ENCODE measurements at regions not wholly inside any gene's neighbourhood (a gene's known extent, or its start where the extent isn't known, plus 50 kb on each side); places are given as distances from the start of the nearest gene placed in this dataset.
A peak's percentile ranks its signal among the peaks of the same experiment; 100 is the strongest.
"Not testable (repeated sequence)": the region's sequence is repeated elsewhere in the genome, so short reads cannot be mapped to it uniquely, and the experiment has no call there.

GRCh38 chr3:170814822-170815221 is 55.2 kb downstream of the RPL22L1 start:
- no peak for DNase-seq

GRCh38 chr3:170813266-170813665 is 56.7 kb downstream of the RPL22L1 start:
- no peak for DNase-seq

DNA sequence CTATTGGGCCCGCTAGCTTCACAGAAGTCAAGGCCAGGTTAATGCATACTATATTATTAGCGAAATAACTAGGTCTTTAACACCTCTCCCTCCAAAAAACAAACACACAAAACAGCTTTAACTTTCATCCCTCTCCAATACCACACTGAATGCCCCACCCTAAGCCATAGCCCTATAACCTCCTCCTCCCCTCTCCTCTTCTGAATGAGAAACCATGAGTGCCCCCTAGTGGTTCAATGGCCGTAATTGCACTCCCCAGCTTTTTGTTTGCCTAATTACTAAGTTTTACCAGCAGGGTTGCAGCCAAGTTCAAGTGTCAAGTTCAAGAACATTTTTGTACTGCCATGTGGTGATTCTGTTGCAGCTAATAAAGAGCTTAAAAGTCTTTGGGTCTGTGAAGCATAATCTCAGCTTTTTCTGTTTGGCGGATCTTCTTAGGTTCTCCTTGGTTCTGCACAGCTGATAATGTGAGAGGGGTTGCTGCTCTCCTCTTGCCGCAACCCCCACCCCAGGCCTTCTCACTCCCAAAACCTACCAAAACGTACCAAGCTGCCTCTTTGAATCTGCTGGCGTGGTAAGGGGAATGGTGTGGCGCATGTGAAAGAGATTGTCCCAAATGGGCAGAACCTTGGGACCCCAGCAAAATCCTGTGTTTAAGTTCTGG is 57.9 kb downstream of the RPL22L1 start:
- DNase-seq: peak; percentile 85

DNA sequence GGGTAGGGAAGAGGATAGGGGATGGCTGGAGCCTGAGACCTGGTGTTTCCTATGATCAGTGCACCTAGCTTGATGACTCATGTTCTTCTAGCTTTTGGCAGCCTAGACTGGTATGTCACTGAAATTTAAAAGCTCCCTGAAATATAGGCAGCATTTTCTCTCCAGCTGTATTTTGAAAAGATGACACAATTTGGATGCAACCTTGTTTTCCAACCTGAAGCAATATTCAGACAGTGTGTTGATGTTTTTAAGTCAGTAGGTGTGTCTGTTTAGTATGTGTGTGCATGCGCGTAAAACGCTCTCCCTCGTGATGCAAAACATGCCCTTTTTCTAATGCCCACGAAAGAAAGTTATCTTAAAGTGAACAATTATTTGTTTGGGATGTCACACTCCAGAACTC is 58.5 kb downstream of the RPL22L1 start:
- DNase-seq: no peak

DNA sequence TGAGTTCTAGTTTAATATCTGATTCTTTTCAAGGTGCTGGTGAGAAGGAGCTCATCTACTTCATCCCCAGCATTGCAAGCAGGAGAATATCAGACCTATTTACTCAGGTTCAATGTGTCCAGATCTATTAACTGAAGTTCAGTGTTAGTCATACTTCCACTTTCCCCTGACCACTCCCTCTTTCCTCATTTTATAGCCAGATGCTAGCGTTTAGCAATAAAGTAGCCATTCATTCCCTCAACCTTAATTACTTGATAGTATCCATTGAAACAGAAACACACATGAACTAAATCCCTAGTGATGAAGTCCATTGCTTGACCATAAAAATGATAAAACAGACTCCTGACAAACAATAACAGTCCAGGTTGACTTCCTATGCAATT is 60.0 kb downstream of the RPL22L1 start:
- DNase-seq: no peak

DNA sequence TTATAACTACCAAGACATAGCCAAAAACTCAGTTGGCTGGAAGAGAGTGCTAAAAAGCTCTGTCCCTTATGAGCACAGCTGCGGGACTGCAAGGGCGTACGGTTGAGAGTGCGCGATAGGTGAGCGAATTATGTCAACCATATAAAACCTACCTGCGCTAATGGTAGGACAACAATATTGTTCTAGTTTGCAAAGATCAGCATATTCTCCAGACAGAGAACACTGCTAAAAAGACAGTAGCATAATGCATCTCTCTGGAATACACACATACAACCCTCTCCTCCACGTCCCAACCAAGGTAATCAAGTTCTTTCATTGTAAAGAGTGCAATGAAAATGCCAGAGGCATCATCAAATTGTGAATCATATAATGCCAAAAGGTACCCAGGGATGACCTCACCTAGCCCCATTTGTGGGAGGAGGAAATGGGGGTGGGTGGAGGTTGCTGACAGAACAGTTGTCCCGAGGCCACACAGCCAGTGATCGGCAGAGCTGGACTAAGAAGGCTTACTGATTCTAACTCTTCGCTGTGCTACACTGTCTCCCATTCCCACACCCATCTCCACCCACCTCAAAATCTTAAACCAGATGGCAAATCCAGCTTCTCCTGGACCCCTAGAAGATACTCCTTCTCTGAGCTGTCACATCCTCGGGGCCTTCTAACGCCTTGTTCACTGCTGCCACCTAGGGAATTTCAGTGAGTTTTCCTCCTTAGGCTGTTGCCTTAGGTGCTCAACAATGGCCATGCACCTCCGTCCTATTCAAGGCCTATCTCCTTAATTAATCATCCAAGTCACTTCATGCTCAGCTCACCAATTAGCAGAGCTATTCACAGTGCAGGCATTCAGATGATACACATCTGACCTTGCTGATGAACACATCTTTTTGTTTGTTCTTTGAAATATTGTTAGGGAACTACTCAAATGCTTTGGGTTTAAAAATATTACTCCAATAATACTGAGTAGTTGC is 60.7 kb downstream of the RPL22L1 start:
- peak; percentile 22 for DNase-seq

GRCh38 chr3:170808041-170808440 is 62.0 kb downstream of the RPL22L1 start:
- no peak for DNase-seq

DNA sequence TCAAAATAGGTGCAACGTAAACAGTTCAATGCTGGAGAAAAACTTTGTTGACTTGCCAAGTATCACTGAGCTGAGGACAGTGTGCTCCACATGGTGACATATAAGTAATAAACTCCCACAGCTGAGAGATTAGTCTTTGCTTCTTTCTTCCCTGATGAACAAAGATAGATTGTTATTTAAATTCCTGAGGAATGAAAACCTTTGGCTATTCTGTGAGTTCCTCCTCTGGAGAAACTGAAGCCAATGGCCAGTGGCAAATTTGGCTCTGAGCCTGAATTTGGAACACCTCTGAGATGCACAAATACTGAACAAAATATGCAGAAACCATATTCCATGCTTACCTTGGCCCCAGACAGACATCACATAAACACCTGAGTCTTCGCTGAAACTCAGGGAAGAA is 63.3 kb downstream of the RPL22L1 start:
- no peak for DNase-seq

DNA sequence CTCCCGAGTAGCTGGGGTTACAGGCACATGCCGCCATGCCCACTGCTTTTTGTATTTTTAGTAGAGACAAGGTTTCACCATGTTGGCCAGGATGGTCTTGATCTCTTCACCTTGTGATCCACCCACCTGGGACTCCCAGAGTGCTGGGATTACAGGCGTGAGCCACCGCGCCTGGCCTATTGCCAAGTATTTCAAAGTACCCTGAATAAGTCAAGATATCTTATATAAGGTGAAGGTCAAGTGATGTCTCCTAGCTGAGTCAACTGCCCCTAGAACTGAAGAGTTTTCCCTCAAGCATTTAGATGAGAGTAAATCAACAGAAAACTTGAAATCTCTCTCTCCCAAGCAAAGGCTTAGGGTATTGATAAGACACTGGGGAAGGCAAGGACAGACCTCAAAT is 63.9 kb downstream of the RPL22L1 start:
- no peak for DNase-seq

- not testable (repeated sequence) for DNase-seq
Observed at GRCh38 chr3:170805296-170805695, 64.7 kb downstream of the RPL22L1 start.

- DNase-seq: not testable (repeated sequence)
Observed at GRCh38 chr3:170804634-170805033, 65.4 kb downstream of the RPL22L1 start.

DNA sequence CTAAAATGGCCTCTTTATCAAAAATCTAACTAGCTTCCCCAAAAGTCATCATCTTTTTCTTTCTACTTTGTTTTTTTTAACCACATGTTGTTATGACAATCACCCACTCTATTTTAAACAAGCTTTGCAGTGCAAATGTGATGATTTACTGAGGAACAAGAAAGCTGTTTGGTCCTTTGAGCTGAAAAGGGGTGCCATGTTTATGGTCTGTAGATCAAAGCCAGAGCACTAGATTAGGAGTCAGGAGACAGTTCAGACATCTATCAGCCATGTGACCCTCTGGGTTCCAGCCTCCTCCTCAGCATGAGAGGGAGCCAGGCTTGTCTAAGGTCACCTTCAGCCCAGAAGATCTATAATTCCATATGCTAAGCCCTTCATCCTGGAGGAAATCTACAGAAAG is 65.9 kb downstream of the RPL22L1 start:
- no peak for DNase-seq

- no peak for DNase-seq
Observed at GRCh38 chr3:170802164-170803151, 67.5 kb downstream of the RPL22L1 start.

- no peak for DNase-seq
Observed at GRCh38 chr3:170801597-170801996, 68.4 kb downstream of the RPL22L1 start.

GRCh38 chr3:170800275-170800674 is 69.7 kb downstream of the RPL22L1 start:
- not testable (repeated sequence) for DNase-seq

DNA sequence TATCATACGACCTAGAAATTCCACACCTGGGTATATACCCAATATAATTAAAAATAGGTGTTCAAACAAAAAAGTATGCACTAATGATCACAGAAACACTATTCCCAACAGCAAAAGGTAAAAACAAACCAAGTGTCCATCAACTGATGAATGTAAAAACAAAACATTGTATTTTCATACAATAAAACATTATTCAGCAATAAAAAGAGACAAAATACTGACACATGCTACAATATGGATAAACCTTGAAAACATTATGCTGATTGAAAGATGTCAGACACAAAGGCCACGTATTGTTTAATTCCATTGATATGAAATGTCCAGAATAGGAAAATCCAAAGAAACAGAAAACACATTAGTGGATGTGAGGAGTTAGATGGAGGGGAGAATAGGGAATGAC is 71.0 kb downstream of the RPL22L1 start:
- DNase-seq: no peak

DNA sequence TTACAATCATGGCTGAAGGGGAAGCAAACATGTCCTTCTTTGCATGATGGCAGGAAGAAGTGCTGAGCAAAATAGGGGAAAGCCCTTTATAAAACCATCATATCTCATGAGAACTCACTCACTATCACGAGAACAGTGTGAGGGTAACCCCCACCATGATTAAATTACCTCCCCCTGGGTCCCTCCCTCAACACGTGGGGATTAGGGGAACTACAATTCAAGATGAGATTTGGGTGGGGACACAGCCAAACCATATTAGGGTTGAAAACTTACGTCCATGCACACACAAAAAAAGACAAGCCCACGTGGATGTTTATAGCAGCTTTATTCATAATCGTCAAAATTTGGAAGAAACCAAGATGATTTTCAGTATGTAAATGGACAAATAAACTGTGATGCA is 72.3 kb downstream of the RPL22L1 start:
- DNase-seq: no peak

DNA sequence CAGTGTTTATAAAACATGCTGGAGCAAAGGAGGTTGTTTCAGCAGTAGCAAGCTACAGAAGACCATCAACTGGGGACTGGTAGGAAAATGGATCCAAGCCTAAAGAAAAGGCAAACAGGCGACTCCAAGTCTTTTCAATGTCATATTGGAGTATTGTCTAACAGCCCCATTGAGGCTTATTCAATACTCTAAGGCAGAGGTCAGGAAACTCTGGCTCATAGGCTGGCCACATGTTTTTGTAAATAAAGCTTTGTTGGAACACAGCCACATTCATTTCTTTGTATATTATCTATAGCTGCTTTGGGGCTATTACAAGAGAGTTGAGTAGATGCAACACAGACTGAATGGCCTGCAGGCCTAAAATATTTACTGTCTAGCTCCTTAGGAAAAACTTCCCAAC is 77.5 kb downstream of the RPL22L1 start:
- no peak for DNase-seq

DNA sequence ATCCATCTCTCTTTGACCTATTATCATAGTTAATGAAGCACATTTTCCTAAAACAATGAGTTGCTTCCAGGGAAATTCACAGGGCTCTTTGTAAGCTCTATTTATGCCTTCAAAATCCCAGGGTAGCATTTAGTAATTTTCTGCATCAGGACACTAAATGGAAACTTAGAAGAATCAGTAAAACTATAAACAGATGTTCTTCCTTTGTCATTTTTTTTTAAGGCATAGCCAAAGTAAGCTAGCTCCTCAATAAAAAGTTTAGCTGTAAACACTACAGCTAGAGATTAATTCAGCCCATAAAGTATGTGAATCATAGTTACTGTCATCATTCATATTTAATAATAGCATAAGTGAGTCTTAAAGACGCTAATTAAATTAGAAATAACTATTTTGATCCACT is 79.3 kb downstream of the RPL22L1 start:
- no peak for DNase-seq

- no peak for DNase-seq
Observed at GRCh38 chr3:170787464-170787863, 82.5 kb downstream of the RPL22L1 start.

DNA sequence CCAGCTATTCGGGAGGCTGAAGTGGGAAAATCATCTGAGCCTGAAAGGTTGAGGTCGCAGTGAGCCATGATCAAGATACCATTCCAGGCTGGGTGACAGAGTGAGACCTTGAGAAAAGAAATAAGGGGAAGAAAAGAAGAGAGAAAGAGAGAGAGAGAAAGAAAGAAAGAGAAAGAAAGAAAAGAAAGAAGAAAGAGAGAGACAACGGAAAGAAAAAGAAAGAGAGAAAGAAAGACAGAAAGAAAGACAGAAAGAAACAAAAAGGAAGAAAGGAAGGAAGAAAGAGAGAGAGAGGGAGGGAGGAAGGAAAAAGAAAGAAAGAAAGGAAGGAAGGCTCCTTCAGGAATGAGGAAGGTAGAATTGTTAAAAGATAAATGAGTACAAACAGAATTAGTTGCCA is 84.5 kb downstream of the RPL22L1 start:
- no peak for DNase-seq

DNA sequence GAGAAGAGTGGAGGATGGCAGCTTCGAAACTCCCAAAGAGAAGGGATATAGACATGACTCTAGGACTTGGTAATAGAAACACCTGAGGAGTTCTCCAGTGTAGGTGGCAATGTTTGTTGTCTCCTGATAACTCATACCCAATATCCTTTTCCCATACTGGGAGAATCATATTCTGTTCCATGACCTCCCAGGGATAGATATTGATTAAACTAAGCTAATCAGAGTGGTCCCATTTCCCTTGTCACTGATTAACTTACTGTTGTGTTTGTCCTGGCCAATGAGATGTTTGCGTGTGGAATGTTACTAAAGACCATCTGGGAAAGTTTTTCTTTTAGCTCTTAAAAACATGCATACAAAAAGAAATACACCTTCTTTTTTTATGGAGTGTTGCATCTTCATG is 85.6 kb downstream of the RPL22L1 start:
- DNase-seq: no peak

DNA sequence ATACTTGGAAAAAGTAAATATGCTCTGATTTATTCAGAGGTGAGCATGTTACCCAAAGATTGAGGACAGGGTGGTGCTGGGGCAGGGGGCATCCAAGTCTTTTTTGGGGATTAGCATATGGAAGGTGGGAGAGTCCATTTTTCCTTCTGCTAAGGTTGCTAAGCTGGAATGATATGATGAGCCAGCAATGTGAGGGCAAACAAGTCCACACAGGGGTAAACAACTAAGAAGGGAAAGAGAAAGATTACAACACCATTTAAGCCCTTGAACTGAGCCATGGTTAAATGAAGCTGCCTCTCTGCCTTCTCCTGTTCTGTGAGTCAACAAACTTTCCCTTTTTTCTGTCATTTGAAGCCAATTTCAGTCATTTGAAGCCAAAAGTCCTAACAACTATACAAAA is 89.0 kb downstream of the RPL22L1 start:
- no peak for DNase-seq
